Stimulated activated CD4-positive, alpha-beta T cell treated with anti-CD3 and anti-CD28 coated beads, TNF-alpha, amount 100 ng/mL, for 4 hours (primary cell): ENCODE measurements at regions not wholly inside any gene's neighbourhood (a gene's known extent, or its start where the extent isn't known, plus 50 kb on each side); places are given as distances from the start of the nearest gene placed in this dataset.
"Not testable (repeated sequence)": the region's sequence is repeated elsewhere in the genome, so short reads cannot be mapped to it uniquely, and the experiment has no call there.

Experiments
- DNase-seq, 3 experiments: peaks; one replicate each; pipeline ENCODE4 v3.0.0-alpha.2; 2020; ENCODE audit warnings: low read depth in 3 of 3

GRCh38 chr12:129959889-129960288 is 56.1 kb upstream of the TMEM132D start:
- DNase-seq: no peak

- no peak for DNase-seq
These were observed 57.3 kb upstream of the TMEM132D start for GRCh38 chr12:129961091-129961490.

GRCh38 chr12:129961856-129962255 is 58.0 kb upstream of the TMEM132D start:
- no peak for DNase-seq

- DNase-seq: no peak
These were observed 60.5 kb upstream of the TMEM132D start for GRCh38 chr12:129964300-129964699.

- DNase-seq: no peak
These were observed 61.1 kb upstream of the TMEM132D start for GRCh38 chr12:129964826-129965457.

DNA sequence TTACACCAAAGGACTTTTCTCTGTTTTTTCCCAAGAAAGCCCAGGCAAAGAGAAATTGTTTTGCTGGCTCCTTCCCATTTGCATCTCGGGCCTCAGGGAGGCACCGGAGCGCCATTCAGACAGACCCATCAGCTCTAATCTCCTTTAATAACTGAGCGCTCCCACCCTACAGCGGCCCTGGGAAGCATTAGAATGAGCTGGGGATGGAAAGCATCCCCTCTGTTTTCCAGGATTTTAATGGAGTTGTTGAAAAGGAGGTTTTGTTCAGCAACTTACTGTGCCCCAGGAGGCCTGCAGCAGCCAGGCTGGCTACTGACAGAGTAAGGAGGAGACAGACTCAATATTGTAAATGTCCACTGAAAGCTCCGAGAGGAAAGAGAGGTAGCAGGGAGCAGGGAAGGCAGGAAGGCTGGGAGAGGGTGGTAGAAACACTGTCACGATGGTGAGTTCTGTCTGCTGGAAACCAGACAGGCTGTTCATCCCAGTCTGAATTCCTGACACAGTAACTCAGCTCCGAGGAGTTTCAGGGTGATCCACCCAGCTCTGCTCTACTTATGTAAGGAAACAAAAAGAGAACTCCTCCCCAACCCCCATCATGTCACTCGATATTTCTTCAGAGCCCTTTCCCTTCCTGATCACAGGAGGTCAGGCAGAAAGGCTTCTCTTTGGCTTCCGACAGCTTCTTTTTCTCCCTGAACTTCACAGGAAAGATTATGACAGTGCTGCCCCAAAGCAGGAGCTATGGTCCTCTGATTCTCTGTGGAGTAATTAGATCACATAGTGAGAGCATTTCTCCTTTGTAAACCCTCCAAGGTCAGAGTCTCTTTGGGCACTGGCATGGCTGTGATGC is 62.5 kb upstream of the TMEM132D start:
- DNase-seq: no peak

DNA sequence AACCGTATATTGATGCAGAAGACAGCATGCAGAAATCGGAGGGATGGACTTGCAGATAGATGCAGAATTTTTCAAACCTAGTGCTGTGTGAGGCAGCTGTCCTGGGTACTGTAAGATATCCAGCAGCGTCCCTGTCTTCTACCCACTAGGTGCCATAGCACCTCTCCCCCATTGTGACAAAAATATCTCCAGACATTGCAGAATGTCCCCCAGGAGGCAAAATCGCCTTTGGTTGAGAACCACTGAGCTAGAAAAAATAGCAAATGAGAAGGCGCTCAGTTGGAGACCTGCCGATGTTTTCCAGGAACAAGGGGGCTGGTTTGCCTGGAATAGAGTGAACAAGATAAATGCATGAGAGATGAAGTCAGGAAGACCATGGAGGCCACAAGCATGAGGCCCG is 67.9 kb upstream of the TMEM132D start:
- DNase-seq: no peak

- DNase-seq: no peak
These were observed 69.6 kb upstream of the TMEM132D start for GRCh38 chr12:129973236-129973961.

DNA sequence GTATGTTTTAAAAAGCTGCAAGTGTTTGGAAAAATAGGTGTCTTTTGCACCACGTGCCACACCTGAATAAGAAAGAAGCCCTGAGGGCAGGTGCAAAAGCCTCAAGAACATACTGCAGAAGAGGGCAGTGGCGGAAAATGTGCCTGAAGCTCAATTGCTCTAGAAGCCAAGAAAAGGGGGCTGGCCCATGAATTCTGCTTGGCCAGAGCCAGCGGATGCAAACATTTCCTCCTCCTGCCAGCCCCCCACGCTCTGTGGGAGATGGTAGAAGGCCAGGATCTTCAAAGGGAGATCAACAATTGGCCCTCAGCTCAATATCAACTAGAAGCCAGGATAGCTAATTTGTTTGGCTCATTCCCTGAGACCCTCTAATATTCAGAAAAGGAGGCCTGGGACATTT is 80.3 kb upstream of the TMEM132D start:
- no peak for DNase-seq

DNA sequence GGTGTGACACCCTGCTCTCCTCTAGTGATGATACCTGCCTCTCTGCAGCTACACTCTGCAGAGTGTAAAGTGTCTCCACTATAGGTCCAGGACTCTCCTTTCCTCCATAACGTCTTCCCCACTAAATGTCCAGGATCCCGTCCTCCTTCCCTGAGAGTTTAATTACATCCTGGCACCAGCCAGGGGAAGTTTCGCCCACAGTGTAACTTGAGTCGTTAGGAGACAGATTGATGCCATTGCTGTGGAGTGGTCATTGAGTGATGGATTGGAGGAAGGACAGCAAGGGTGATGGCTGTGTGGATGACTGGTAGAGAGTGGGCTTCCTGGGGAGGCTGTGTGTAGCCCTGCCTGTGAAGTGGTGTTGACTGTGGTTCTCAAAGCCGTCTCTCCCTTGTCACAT is 84.0 kb upstream of the TMEM132D start:
- no peak for DNase-seq

- no peak for DNase-seq
These were observed 90.8 kb upstream of the TMEM132D start for GRCh38 chr12:129994634-129995033.

DNA sequence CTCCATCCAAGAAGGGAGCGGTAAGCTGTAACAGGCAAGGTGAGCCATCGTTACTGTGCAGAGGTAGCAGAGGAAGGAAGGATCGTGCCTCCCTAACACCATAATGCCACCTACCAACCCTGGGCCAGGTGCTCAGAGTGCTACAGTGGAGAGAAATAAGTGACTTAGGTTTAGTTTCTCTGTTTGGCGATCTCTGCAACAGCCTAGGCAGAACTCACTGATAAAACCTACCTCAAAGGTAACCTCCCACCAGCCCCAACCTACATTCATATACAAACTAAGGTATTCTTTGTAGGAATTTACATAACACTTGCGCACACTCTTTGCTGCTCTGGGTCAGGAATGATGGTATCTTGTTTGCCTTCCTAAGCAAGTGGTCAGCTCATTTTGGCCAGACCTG is 93.4 kb upstream of the TMEM132D start:
- DNase-seq: no peak

GRCh38 chr12:130004310-130004877 is 100.6 kb upstream of the TMEM132D start:
- DNase-seq: not testable (repeated sequence)

GRCh38 chr12:130007771-130008170 is 103.9 kb upstream of the TMEM132D start:
- no peak for DNase-seq

- DNase-seq: no peak
These were observed 104.4 kb upstream of the TMEM132D start for GRCh38 chr12:130008241-130008640.

GRCh38 chr12:130009961-130010360 is 106.1 kb upstream of the TMEM132D start:
- no peak for DNase-seq

DNA sequence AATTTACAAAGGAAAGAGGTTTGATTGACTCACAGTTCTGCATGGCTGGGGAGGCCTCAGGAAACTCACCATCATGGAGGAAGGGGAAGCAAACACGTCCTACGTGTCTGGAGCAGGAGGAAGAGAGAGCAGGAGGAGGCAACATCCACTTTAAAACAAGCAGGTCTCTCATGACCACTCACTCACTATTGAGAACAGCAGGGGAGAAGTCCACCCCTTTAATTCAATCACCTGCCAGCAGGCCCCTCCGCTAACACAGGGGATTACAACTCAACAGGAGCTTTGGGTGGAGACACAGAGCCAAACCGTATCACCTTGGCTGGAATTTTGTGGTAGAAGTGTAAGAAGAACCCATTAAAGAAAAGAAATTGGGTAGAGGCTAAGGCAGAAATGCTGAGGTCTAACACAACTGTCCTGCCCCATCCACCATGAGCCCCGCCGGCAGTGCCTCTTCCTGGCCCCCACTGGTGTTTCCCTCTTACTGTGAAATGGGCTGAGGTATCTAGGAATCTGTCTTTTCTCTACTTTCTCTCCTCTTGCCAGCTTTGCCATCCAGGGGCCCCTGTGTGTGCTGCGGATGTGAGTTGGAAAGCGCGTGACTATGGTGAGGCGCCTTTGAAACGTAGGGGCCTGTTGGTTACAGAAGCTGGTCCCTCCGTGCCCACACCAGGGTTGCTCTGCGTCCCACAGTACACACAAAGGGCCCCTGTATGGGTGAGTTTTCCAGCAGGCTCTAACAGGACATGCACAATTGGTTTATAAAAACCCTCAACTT is 108.0 kb upstream of the TMEM132D start:
- DNase-seq: no peak

DNA sequence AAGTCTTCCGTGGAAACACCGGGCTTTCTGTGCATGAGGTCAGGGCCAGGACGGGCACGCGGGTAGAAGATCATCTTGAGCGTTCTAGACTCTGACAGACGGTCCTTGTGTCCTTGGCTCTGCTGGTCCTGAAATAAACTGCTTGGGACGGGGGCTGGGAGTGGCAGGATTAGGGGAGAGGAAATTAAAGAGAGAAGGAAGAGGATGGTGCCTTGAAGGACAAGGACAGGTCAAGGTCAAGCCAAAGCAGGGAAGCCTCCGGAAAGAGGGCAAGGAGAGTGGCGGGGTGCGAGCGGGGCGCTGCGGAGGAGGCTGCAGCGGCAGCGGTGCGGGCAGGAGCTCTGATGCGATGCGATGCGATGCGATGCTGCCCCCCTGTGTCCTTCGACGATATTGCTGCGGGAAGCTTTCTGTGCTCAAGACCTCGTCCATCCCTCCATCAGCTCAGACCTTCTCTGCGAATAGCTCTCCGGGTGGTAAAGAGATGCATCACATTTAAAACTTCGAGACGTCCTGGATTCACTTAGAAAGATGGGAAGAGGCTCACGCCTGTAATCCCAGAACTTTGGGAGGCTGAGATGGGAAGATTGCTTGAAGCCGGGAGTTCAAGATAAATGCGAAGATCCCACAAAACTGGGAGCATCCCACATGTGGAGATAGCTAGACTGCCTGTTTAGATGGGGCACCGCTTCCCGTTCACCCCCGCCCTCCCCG is 110.1 kb upstream of the TMEM132D start:
- peak in 1 of 3 experiments; percentile 6 for DNase-seq

- no peak for DNase-seq
These were observed 110.6 kb upstream of the TMEM132D start for GRCh38 chr12:130014485-130014807.

GRCh38 chr12:130016194-130016593 is 112.4 kb upstream of the TMEM132D start:
- no peak for DNase-seq

DNA sequence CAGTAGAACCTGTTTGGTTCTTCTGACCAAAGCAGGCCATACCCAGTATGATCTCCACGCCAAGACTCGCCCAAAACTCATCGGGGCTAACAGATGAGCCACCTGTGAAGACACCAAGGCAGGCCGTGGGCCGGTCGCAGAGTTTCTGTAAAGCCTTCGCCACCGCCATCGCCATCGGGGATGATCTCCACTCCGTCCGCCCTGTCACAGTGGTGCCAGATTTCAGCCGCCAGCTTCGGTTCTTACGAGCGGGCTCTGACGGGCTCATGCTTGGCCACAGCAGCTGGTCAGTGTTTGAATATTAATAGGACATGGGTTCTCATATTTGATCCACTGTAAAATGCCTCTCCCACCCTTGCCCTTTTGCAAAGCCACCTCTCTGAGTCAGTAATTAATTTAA is 113.2 kb upstream of the TMEM132D start:
- no peak for DNase-seq
